ENCODE measurements at regions not wholly inside any gene's neighbourhood (a gene's known extent, or its start where the extent isn't known, plus 50 kb on each side); places are given as distances from the start of the nearest gene placed in this dataset.

GRCh38 chr9:81371824-81372223 is 317.5 kb downstream of the TLE1 start:
- TF ChIP-seq CTCF (optimal IDR thresholded peaks at IDR 0.05 in 1 of 3, IDR thresholded peaks at IDR 0.05 in 1 of 3, conservative IDR thresholded peaks at IDR 0.05 in 1 of 3; ENCODE audit: extremely low read depth in 1 of 3, insufficient read depth in 2 of 3, low read length in 3 of 3), result no peak
- TF ChIP-seq EZH2 (IDR thresholded peaks at IDR 0.05; ENCODE audit: low read length), result no peak
